ENCODE measurements at regions not wholly inside any gene's neighbourhood (a gene's known extent, or its start where the extent isn't known, plus 50 kb on each side); places are given as distances from the start of the nearest gene placed in this dataset.

DNA sequence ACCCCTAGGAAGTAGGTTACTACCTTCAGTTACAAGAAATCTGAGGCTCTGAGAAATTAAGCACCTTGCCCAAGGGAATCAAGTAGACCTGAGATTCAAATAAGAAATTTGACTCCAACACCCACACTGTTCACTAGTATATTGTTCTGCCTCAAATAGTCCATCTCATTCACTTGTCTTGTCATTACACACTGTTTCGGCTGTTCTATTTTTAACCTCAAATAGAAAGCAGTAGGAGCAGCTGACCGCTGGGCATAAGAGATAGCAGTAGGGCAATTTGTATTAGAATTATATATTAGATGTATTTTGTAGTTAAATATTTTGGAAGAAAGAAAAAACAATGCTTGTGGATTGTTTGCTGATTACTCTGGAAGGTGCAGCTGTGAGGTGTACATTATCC is 185.1 kb downstream of the INHBA start:
- DNase-seq = no peak

- DNase-seq = no peak
Observed at GRCh38 chr7:41508755-41509154, 194.1 kb downstream of the INHBA start.

GRCh38 chr7:41507686-41508268 is 195.1 kb downstream of the INHBA start:
- no peak for DNase-seq

GRCh38 chr7:41504214-41504980 is 198.5 kb downstream of the INHBA start:
- DNase-seq = no peak

DNA sequence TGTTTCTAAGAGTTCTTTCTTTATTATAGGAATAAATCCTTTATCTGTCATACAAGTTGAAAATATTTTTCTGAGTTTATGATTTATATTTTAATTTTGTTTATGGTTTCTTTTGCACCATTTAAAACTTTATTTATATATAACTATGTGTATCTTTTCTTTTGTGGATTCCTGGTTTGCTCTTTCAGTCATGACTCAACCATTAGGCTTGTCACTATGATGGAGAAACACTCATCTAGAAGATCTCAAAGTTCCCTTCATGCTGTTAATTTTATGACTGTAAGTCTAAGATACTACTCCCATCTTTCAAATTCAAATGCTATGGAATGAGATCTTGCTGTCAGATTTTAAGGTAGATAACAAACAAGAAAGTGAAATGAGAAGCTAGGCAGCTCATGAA is 199.5 kb downstream of the INHBA start:
- DNase-seq = no peak

- no peak for DNase-seq
Observed at GRCh38 chr7:41501466-41501865, 201.4 kb downstream of the INHBA start.

- DNase-seq = no peak
Observed at GRCh38 chr7:41501006-41501405, 201.9 kb downstream of the INHBA start.

GRCh38 chr7:41492603-41493002 is 210.3 kb downstream of the INHBA start:
- DNase-seq = no peak

DNA sequence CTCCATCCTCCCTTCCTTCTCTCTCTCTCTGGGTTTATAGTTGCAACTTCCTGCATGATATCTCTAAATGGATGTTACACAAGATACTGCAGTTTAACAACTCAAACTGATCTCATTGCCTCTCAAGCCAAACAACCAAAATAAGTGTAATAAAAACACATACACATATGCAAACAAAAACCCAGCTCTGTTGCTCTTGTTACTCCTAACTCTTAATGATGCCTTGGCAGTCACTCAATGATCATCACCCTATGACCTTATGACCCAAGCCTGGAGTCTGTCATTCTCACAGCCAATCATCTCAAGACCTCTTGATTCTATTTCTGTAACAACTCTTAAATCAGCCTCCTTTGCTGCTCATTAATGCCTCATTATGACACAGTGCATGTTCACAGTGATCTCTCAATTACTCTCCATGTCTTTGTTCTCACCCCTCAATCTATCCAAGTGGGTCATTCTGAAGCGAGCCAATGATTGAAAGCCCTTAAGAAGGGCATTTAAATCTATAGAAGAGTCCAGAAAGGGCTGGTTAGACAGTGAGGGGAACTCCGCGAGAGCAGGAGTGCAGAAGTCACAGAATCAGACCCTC is 210.9 kb downstream of the INHBA start:
- DNase-seq = no peak

DNA sequence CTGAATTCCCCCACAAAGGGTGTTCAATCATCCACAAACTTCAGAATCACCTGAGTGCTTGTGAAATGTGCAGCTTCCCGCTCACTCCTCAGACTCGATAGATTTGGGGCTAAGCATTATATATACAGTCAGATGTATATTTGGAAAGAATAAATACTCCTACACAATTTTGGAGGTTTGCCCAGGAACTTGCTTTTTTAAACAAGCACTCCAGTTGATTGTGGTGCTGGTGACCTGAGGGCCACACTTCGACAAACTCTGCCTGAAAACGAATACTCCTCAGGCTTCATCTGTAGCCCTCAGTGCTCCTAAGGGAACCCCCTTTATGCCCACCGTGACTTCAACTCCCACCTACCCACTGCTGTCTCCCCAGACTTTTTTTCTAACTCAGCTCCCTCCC is 211.6 kb downstream of the INHBA start:
- no peak for DNase-seq

DNA sequence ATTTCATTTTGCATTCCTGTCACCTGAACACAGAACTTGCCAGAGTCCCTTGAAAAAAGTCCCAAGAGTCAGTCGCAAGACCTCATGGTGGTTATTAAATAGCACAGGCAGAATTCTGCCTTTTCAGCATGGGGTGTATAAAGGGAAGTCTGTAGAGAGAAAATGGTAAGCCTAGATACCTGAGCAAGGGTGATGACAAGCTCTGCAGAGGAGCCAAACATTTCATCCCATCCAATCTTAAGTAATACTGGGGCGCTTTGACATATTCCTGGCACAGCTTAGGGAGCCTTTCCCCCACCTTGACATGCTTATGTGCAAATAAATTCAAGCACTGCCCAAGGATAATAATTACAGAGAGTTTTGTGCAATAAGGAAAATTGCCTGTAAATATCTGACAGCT is 213.0 kb downstream of the INHBA start:
- no peak for DNase-seq

- no peak for DNase-seq
Observed at GRCh38 chr7:41487229-41487940, 215.5 kb downstream of the INHBA start.

- DNase-seq = no peak
Observed at GRCh38 chr7:41481353-41481752, 221.5 kb downstream of the INHBA start.

DNA sequence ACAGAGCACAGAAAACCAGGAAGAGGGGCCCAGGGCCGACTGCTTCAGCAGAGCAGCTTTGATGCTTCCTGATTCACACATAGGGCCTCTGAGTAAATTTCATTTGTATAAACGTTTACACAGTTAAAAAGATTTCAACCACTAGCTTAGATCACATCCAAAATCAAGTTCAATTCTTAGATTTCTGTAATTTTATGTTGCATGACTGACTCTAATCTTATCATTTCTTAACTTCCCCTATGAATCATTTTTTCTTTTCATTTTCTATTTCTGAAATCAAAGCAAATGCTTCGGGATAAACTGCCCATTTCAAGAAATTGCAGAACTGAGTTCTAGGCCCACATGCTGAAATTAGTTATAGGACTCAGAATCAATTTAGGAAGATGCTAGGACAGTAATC is 224.7 kb downstream of the INHBA start:
- DNase-seq = no peak

- no peak for DNase-seq
Observed at GRCh38 chr7:41476460-41476803, 226.5 kb downstream of the INHBA start.

GRCh38 chr7:41475801-41476459 is 227.0 kb downstream of the INHBA start:
- DNase-seq = no peak

DNA sequence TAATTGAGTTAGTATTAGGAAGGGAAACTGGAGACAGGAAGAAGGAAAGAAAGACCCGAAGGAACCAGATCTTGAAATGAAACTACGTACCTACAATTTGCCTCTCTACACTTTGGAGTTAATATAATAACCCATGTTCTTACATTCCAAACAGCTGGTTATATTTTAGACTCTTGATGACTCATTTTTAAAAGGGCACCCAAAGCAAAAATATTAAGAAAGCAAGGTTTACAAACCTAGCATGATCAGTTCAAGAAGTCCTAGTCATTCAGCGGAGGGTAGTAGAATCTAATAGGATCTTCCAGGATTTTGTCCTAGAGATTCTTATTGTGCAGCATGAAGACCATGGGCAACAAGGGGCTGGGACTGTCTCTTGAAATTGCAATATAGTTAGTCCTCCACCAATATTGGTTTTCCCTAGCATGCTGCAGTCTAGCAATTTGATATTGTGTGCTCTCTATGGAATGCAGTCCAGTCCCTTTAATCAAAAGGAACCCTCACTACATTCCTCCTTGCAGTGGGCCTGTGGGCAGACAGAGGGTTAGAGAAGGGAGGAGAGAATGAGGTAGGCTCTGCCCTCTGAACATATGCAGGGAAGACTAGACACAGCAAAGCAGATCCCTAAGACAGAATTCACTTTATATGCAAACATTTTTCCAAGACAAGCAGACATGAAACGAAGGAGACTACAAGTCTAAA is 230.3 kb downstream of the INHBA start:
- DNase-seq = no peak

GRCh38 chr7:41470081-41470480 is 232.8 kb downstream of the INHBA start:
- no peak for DNase-seq

DNA sequence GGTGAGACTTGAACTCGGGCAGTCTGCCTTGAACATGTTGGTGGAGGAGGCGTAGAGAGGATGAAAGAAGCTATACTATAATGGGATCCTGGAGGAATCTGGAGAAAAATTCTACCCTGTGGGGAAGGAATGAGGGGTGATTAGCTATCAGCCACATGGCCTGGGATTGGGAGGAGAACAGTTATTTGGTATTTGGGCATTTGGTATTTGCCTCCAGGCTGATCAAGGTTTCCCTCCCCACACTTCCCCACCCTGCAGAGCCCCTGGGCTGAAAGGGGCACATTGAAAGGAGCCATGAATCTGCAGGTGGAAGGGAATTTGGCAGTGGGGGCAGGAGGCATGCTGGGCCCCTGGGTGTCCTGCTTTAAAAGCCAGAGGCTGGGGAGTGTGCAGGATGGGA is 235.3 kb downstream of the INHBA start:
- no peak for DNase-seq

- DNase-seq = no peak
Observed at GRCh38 chr7:41466760-41467384, 236.0 kb downstream of the INHBA start.

DNA sequence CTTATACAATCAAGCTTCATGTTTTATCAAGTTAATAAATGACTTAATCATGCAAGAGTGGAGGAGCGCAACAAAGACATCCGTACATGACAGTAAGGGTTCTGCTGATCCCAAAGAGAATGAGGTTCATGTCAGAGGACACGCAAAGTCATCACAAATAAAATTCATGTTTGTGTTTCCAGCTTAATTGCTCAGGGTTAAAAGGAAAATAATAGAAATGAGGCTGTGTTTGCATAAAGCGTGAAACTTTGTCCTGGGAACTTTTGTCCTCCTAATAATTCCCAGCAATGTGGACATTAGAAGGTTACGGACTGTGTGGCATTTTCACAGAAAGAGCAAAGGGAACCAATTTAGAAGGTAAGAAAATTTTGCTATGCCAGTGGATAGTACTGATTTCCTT is 237.3 kb downstream of the INHBA start:
- DNase-seq = no peak

GRCh38 chr7:41463770-41464470 is 239.0 kb downstream of the INHBA start:
- no peak for DNase-seq
